B cell (primary cell): ENCODE measurements at regions not wholly inside any gene's neighbourhood (a gene's known extent, or its start where the extent isn't known, plus 50 kb on each side); places are given as distances from the start of the nearest gene placed in this dataset.

Experiments
- ATAC-seq: fragments of 200-7000 bp; cut with Tn5 transposase; one replicate; pipeline ENCODE4 v1.10.0; 2021; ENCODE audit warnings: low read depth, mild to moderate bottlenecking, moderate number of reproducible peaks, moderate library complexity
- CTCF ChIA-PET: fragments of 350-600 bp; sonication (Branson Sonifier 250); formaldehyde crosslinking; loops from one replicate; lab custom pipeline; 2021; ENCODE audit warnings: antibody characterized with exemption, inconsistent platforms; lab: Charles Lee
- POLR2A ChIA-PET: fragments of 350-600 bp; sonication (Branson Sonifier 250); formaldehyde crosslinking; loops from one replicate; lab custom pipeline; 2021; ENCODE audit warnings: antibody characterized with exemption; lab: Charles Lee
- DNase-seq: peaks from one replicate; pipeline ENCODE4 v3.0.0; 2013
- H2AFZ ChIP-seq: 2 replicates; pipeline ENCODE4 v1.6.1; 2012; ENCODE audit warnings: mild to moderate bottlenecking, low read depth, low read length; ENCODE audit not compliant: insufficient read depth, poor library complexity, severe bottlenecking
- H3K27ac ChIP-seq, 2 donors: 1 replicate in 1 of 2; 2 replicates in 1 of 2; pipeline ENCODE4 v1.5.1; 2012 to 2013; ENCODE audit warnings: low read length in 2 of 2, mild to moderate bottlenecking in 2 of 2, moderate library complexity in 1 of 2
- H3K27me3 ChIP-seq, 4 experiments: fragments of 200-600 bp in 1 of 4; sonication (generic) in 1 of 4; replicated peaks in 1 of 4; 1 replicate in 2 of 4; 2 replicates in 2 of 4; pipeline versions ENCODE4 v1.6.1 to v1.7.0; 2013 to 2016; ENCODE audit warnings: low read length in 3 of 4, mild to moderate bottlenecking in 2 of 4, mixed read lengths in 1 of 4, moderate library complexity in 1 of 4; ENCODE audit not compliant: insufficient read depth in 4 of 4, control insufficient read depth in 3 of 4; ENCODE audit errors: control extremely low read depth in 1 of 4
- H3K36me3 ChIP-seq, 2 experiments: replicated peaks in 1 of 2; 1 replicate in 1 of 2; 2 replicates in 1 of 2; pipeline versions ENCODE4 v1.6.1 to v1.7.1; 2013; ENCODE audit warnings: low read length in 1 of 2; ENCODE audit not compliant: insufficient read depth in 2 of 2, control insufficient read depth in 1 of 2; ENCODE audit errors: control extremely low read depth in 1 of 2, extremely low read depth in 1 of 2
- H3K4me1 ChIP-seq, 2 donors: fragments of 200-600 bp in 1 of 2; sonication (generic) in 1 of 2; 1 replicate in 1 of 2; 2 replicates in 1 of 2; pipeline versions ENCODE4 v1.5.1 to v1.6.1; 2013 to 2017; ENCODE audit warnings: low read length in 2 of 2; ENCODE audit not compliant: control insufficient read depth in 2 of 2, insufficient read depth in 2 of 2
- H3K4me2 ChIP-seq: replicated peaks from 2 replicates; pipeline ENCODE3; 2012; ENCODE audit warnings: mild to moderate bottlenecking, low read depth, low read length; ENCODE audit not compliant: poor library complexity, severe bottlenecking
- H3K4me3 ChIP-seq, 5 experiments: fragments of 200-600 bp in 1 of 5; sonication (generic) in 1 of 5; 1 replicate in 3 of 5; 2 replicates in 2 of 5; pipeline versions ENCODE4 v1.5.1 to v1.7.0; 2011 to 2016; ENCODE audit warnings: low read length in 4 of 5, mild to moderate bottlenecking in 4 of 5, low read depth in 2 of 5, control low read depth in 1 of 5, moderate library complexity in 1 of 5; ENCODE audit not compliant: insufficient read depth in 1 of 5; ENCODE audit errors: control extremely low read depth in 1 of 5, extremely low read depth in 1 of 5
- H3K79me2 ChIP-seq: fragments of 200-600 bp; sonication (generic); one replicate; pipeline ENCODE4 v1.6.0; 2016; ENCODE audit warnings: low read length; ENCODE audit not compliant: control insufficient read depth, insufficient read depth
- H3K9ac ChIP-seq: fragments of 200-600 bp; sonication (generic); 2 replicates; pipeline ENCODE4 v1.6.1; 2017; ENCODE audit warnings: mild to moderate bottlenecking, low read length, moderate library complexity
- H3K9me3 ChIP-seq, 3 donors: one replicate each; pipeline versions ENCODE4 v1.6.1 to v1.7.1; 2013; ENCODE audit warnings: low read length in 2 of 3; ENCODE audit not compliant: control insufficient read depth in 2 of 3, insufficient read depth in 1 of 3; ENCODE audit errors: control extremely low read depth in 1 of 3
- H4K20me1 ChIP-seq: 2 replicates; pipeline ENCODE4 v1.6.0; 2012; ENCODE audit warnings: mild to moderate bottlenecking, low read length; ENCODE audit not compliant: insufficient read depth, control insufficient read depth, poor library complexity, severe bottlenecking
- H3K27ac Mint-ChIP-seq: one replicate; pipeline ENCODE4 v1.8.0; 2021; ENCODE audit warnings: mixed read lengths
- H3K27me3 Mint-ChIP-seq: one replicate; pipeline ENCODE4 v1.8.0; 2021; ENCODE audit warnings: mixed read lengths
- H3K4me1 Mint-ChIP-seq: one replicate; pipeline ENCODE4 v1.8.0; 2021; ENCODE audit warnings: mixed read lengths
- H3K4me3 Mint-ChIP-seq: one replicate; pipeline ENCODE4 v1.8.0; 2021; ENCODE audit warnings: mixed read lengths
- H3K9me3 Mint-ChIP-seq: one replicate; pipeline ENCODE4 v1.8.0; 2022; ENCODE audit warnings: mixed read lengths; ENCODE audit not compliant: insufficient read depth
- CTCF ChIP-seq: fragments of 200-600 bp; IDR thresholded peaks from one replicate; pipeline ENCODE4 v1.8.0; 2022; ENCODE audit warnings: antibody characterized with exemption, mild to moderate bottlenecking
- EZH2 ChIP-seq: IDR thresholded peaks from 2 replicates; pipeline ENCODE4 v1.6.1; 2012; ENCODE audit warnings: borderline replicate concordance, low read depth, mild to moderate bottlenecking, moderate library complexity, low read length; ENCODE audit not compliant: insufficient read depth, poor library complexity, severe bottlenecking
- WGBS: methylation state at CpG from one replicate; pipeline ENCODE4 v1.1.5; 2013; ENCODE audit warnings: missing lambda C conversion rate; ENCODE audit not compliant: insufficient coverage; 5-methylcytosine and 5-hydroxymethylcytosine counted together
- intact Hi-C: fragments of 100-400 bp; cut with micrococcal nuclease; formaldehyde crosslinking; loops from one replicate; pipeline ENCODE4 v1.10.0; 2022

GRCh38 chr10:131548176-131548575 lies 236.7 kb upstream of the TCERG1L start:
- WGBS = 88% methylated on average over 12 of the region's 12 CpGs
- Histone ChIP-seq H3K9ac (no peak overlapping the region), H3K9me3 (peaks cover 0 to 13% (median 0%) of the 10 kb centered on the region in 3 donors), H4K20me1 (no peaks in the 10 kb centered on the region), H3K4me1 (no peaks in the 10 kb centered on the region), H3K27me3 (no peaks in the 10 kb centered on the region), H3K4me3 (no peak overlapping the region), H3K4me2 (no peak overlapping the region), H2AFZ (no peak overlapping the region), H3K27ac (no peak overlapping the region), H3K36me3 (no peaks in the 10 kb centered on the region), H3K79me2 (no peaks in the 10 kb centered on the region)
- no peak overlapping the region for H3K4me3 Mint-ChIP-seq
- ChIA-PET CTCF (no interaction called here), POLR2A (no interaction called here)
- ATAC-seq = no peak
- no peak overlapping the region for H3K27ac Mint-ChIP-seq
- DNase-seq = no peak
- TF ChIP-seq CTCF (no peak), EZH2 (no peak)
- intact Hi-C loops = no loop called here
- H3K27me3 Mint-ChIP-seq = peaks cover 6% of the 10 kb centered on the region
- no peaks in the 10 kb centered on the region for H3K9me3 Mint-ChIP-seq
- no peaks in the 10 kb centered on the region for H3K4me1 Mint-ChIP-seq

GRCh38 chr10:131549116-131549515 lies 237.6 kb upstream of the TCERG1L start:
- Histone ChIP-seq H3K9me3 (peaks cover 0 to 13% (median 0%) of the 10 kb centered on the region in 3 donors), H2AFZ (no peak overlapping the region), H3K27ac (no peak overlapping the region), H3K27me3 (no peaks in the 10 kb centered on the region), H4K20me1 (no peaks in the 10 kb centered on the region), H3K4me3 (no peak overlapping the region), H3K36me3 (no peaks in the 10 kb centered on the region), H3K4me2 (no peak overlapping the region), H3K9ac (no peak overlapping the region), H3K79me2 (no peaks in the 10 kb centered on the region), H3K4me1 (no peaks in the 10 kb centered on the region)
- Mint-ChIP-seq H3K4me3 (no peak overlapping the region), H3K9me3 (no peaks in the 10 kb centered on the region), H3K27me3 (peaks cover 6% of the 10 kb centered on the region), H3K27ac (no peak overlapping the region), H3K4me1 (no peaks in the 10 kb centered on the region)
- intact Hi-C loops = no loop called here
- POLR2A ChIA-PET = no interaction called here
- no peak for TF ChIP-seq EZH2
- TF ChIP-seq CTCF = no peak
- DNase-seq = no peak
- WGBS = 87% methylated on average over 8 of the region's 8 CpGs
- no peak for ATAC-seq
- CTCF ChIA-PET = no interaction called here
